Ammon's horn (tissue), 1 donor: ENCODE measurements at regions not wholly inside any gene's neighbourhood (a gene's known extent, or its start where the extent isn't known, plus 50 kb on each side); places are given as distances from the start of the nearest gene placed in this dataset.

Source experiments
- DNase-seq: peaks from one replicate; pipeline ENCODE4 v3.0.0-alpha.2; 2016; ENCODE audit warnings: low spot score

DNA sequence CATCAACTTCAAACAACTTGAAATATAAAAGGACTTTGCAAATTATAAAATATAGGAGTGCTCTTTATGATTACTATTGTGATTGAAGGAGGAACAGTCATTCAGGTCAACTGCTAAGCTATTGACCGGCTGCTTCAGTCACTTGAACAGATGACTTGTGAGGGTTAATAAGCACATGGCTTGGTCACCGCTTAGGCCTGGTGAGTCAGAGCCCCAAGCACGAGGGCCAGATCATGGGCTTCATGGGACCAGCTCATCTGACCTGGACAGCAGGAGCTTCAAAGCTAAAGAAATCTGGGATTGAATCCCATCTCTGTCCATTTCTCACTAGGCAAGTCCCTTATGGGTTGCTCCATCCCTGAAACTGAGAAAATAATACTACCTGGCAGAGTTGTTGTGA lies 60.4 kb upstream of the ADO start:
- no peak for DNase-seq

GRCh38 chr10:62745581-62745980 lies 58.9 kb upstream of the ADO start:
- no peak for DNase-seq

- DNase-seq: no peak
Measured at GRCh38 chr10:62746951-62747729, 57.4 kb upstream of the ADO start.

GRCh38 chr10:62748386-62748785 lies 56.1 kb upstream of the ADO start:
- DNase-seq: no peak

- no peak for DNase-seq
Measured at GRCh38 chr10:62749093-62749683, 55.3 kb upstream of the ADO start.
